GM19468 (cell line): ENCODE measurements at regions not wholly inside any gene's neighbourhood (a gene's known extent, or its start where the extent isn't known, plus 50 kb on each side); places are given as distances from the start of the nearest gene placed in this dataset.
"Not testable (repeated sequence)": the region's sequence is repeated elsewhere in the genome, so short reads cannot be mapped to it uniquely, and the experiment has no call there.

Source experiments
- ATAC-seq: cut with Tn5 transposase; IDR thresholded peaks from one replicate; pipeline ENCODE4 v1.9.1; 2021; ENCODE audit warnings: mild to moderate bottlenecking, moderate library complexity, moderate number of reproducible peaks; ENCODE audit not compliant: unreplicated experiment; ENCODE audit errors: extremely low read depth

GRCh38 chr12:87054226-87054625, 798.0 kb upstream of the MGAT4C start:
- ATAC-seq = no peak

- ATAC-seq = no peak
These were observed 795.4 kb upstream of the MGAT4C start for GRCh38 chr12:87051621-87052020.

- no peak for ATAC-seq
These were observed 791.5 kb upstream of the MGAT4C start for GRCh38 chr12:87047691-87048090.

- no peak for ATAC-seq
These were observed 783.3 kb upstream of the MGAT4C start for GRCh38 chr12:87039536-87039935.

- ATAC-seq = no peak
These were observed 781.9 kb upstream of the MGAT4C start for GRCh38 chr12:87038098-87038497.

GRCh38 chr12:87025976-87026375, 769.8 kb upstream of the MGAT4C start:
- ATAC-seq = no peak

- no peak for ATAC-seq
These were observed 765.2 kb upstream of the MGAT4C start for GRCh38 chr12:87021400-87021799.

- ATAC-seq = no peak
These were observed 763.9 kb upstream of the MGAT4C start for GRCh38 chr12:87020071-87020470.

GRCh38 chr12:87015352-87015751, 759.2 kb upstream of the MGAT4C start:
- ATAC-seq = no peak

- no peak for ATAC-seq
These were observed 752.7 kb upstream of the MGAT4C start for GRCh38 chr12:87008785-87009384.

GRCh38 chr12:87001102-87001501, 744.9 kb upstream of the MGAT4C start:
- no peak for ATAC-seq

GRCh38 chr12:86985298-86985697, 729.1 kb upstream of the MGAT4C start:
- no peak for ATAC-seq

- ATAC-seq = not testable (repeated sequence)
These were observed 714.4 kb upstream of the MGAT4C start for GRCh38 chr12:86970595-86970994.

- ATAC-seq = no peak
These were observed 703.7 kb upstream of the MGAT4C start for GRCh38 chr12:86959766-86960458.

- ATAC-seq = no peak
These were observed 694.3 kb upstream of the MGAT4C start for GRCh38 chr12:86950444-86950843.

GRCh38 chr12:86950043-86950442, 693.9 kb upstream of the MGAT4C start:
- ATAC-seq = no peak

- no peak for ATAC-seq
These were observed 692.7 kb upstream of the MGAT4C start for GRCh38 chr12:86948851-86949250.

- no peak for ATAC-seq
These were observed 689.5 kb upstream of the MGAT4C start for GRCh38 chr12:86945685-86946196.

GRCh38 chr12:86944197-86944819, 688.1 kb upstream of the MGAT4C start:
- not testable (repeated sequence) for ATAC-seq

GRCh38 chr12:86931714-86932113, 675.5 kb upstream of the MGAT4C start:
- no peak for ATAC-seq

GRCh38 chr12:86929962-86930361, 673.8 kb upstream of the MGAT4C start:
- no peak for ATAC-seq
